ENCODE measurements at regions not wholly inside any gene's neighbourhood (a gene's known extent, or its start where the extent isn't known, plus 50 kb on each side); places are given as distances from the start of the nearest gene placed in this dataset.

DNA sequence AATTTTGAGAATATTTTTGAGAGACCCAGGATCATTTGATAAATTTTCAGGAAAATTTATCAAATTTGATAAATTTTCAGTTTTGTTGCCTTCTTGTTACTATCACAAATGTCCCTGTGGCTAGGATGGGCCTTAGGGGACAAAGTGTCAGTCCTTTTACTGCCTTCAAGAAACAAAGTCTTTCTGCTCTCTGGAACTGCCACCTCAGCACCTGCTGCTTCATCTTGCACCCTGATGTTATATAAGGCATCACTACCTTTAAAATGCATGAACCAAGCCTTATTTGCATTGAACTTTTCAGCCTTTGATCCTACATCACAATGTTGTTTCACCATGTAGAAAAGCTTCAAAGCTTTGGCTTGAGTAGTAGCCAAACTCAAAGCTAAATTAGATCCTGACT, 123.0 kb upstream of the CNTLN start (continued):
- no peak for TF ChIP-seq TAF1 (CRISPR knock-in tag; IDR thresholded peaks at IDR 0.05)
- TF ChIP-seq CCDC6 (CRISPR knock-in tag; IDR thresholded peaks at IDR 0.05): no peak
- no peak for TF ChIP-seq ZNF780A (CRISPR knock-in tag; IDR thresholded peaks at IDR 0.05)

- H3K36me3 ChIP-seq (replicated peaks in 1 of 2; ENCODE audit: control insufficient read depth in 1 of 2, insufficient read depth in 2 of 2, low read length in 2 of 2): no peaks in the 10 kb centered on the region
- ChIA-PET CTCF (ENCODE audit: low intra/inter-chr PET ratio, low total read pairs) (no interaction called here), POLR2A (no interaction called here)
- peaks cover 18% of the 10 kb centered on the region; the same call in 1 of the 2 replicates for H3K4me1 ChIP-seq (ENCODE audit: insufficient read depth, low read length)
- no peak overlapping the region for H3K4me2 ChIP-seq (ENCODE audit: low read depth, low read length)
- DNase-seq (ENCODE audit: low spot score) (no peak), ATAC-seq (no peak), FAIRE-seq (no peak)
- H3K9me3 ChIP-seq (ENCODE audit: low read length): no peaks in the 10 kb centered on the region
- no TSS peak for BruUV-seq (replicated peaks)
- in situ Hi-C loops (cut with HindIII; ENCODE audit: extremely low pct_ligation_motif_present, low pct_unique_long_range_greater_than_20kb): no loop called here
- 73% methylated on average over 2 of the region's 2 CpGs for WGBS (ENCODE audit: low lambda C conversion rate)
- H3K4me3 ChIP-seq (replicated peaks in 1 of 3; ENCODE audit: insufficient read depth in 1 of 3, low read depth in 2 of 3, low read length in 3 of 3): no peak overlapping the region
- H2AFZ ChIP-seq (ENCODE audit: low read length): no peak overlapping the region
- no peak overlapping the region for H3K27ac ChIP-seq (ENCODE audit: extremely low read length, insufficient read depth, low read length)
- intact Hi-C loops (cut with micrococcal nuclease; ENCODE audit: unreplicated experiment): no loop called here
- no peaks in the 10 kb centered on the region for H4K20me1 ChIP-seq (ENCODE audit: insufficient read depth, low read length)
- TF ChIP-seq ELF3 (CRISPR knock-in tag; IDR thresholded peaks at IDR 0.05) (no peak), ZFP62 (CRISPR knock-in tag; IDR thresholded peaks at IDR 0.05) (no peak), CBFB (CRISPR knock-in tag; IDR thresholded peaks at IDR 0.05) (no peak), TSC22D2 (CRISPR knock-in tag; IDR thresholded peaks at IDR 0.05; ENCODE audit: borderline replicate concordance) (no peak), ZNF724P (CRISPR knock-in tag; IDR thresholded peaks at IDR 0.05; ENCODE audit: borderline replicate concordance) (no peak), RFX5 (IDR thresholded peaks at IDR 0.05; ENCODE audit: low read depth, low read length) (no peak), ZNF44 (CRISPR knock-in tag; IDR thresholded peaks at IDR 0.05) (no peak), FIP1L1 (IDR thresholded peaks at IDR 0.05; ENCODE audit: borderline replicate concordance, insufficient read depth, low read depth, low read length) (no peak), SNAPC2 (CRISPR knock-in tag; IDR thresholded peaks at IDR 0.05) (no peak), ZNF367 (CRISPR knock-in tag; IDR thresholded peaks at IDR 0.05; ENCODE audit: borderline replicate concordance) (no peak)
- no peaks in the 10 kb centered on the region for H3K79me2 ChIP-seq (ENCODE audit: insufficient read depth, low read length)
- no peaks in the 10 kb centered on the region for H3K27me3 ChIP-seq (ENCODE audit: control insufficient read depth in 1 of 2, insufficient read depth in 2 of 2, low read length in 2 of 2)
- no peak overlapping the region for H3K9ac ChIP-seq (ENCODE audit: insufficient read depth, low read depth, low read length)
Observed at GRCh38 chr9:17009071-17009470, 125.8 kb upstream of the CNTLN start.
